ENCODE measurements at regions not wholly inside any gene's neighbourhood (a gene's known extent, or its start where the extent isn't known, plus 50 kb on each side); places are given as distances from the start of the nearest gene placed in this dataset.

GRCh38 chr11:69371731-69372588, 78.0 kb downstream of the MYEOV start:
- TF ChIP-seq CTCF (IDR thresholded peaks at IDR 0.05) (no peak), POLR2A (IDR thresholded peaks at IDR 0.05) (no peak)

Measured in Peyer's patch (tissue), 4 donors.